Mesendoderm (in vitro differentiated cells): ENCODE measurements at regions not wholly inside any gene's neighbourhood (a gene's known extent, or its start where the extent isn't known, plus 50 kb on each side); places are given as distances from the start of the nearest gene placed in this dataset.

Source experiments
- DNase-seq: peaks from one replicate; pipeline ENCODE4 v3.0.0; 2013
- H2AK5ac ChIP-seq: 2 replicates; pipeline ENCODE4 v1.6.1; 2013; ENCODE audit warnings: low read length, inconsistent platforms
- H2BK120ac ChIP-seq: 2 replicates; pipeline ENCODE4 v1.6.1; 2013; ENCODE audit warnings: low read depth, mild to moderate bottlenecking, low read length, moderate library complexity, mixed read lengths
- H2BK15ac ChIP-seq: replicated peaks from 2 replicates; pipeline ENCODE4 v1.6.1; 2013; ENCODE audit warnings: low read depth, mild to moderate bottlenecking, moderate library complexity
- H2BK5ac ChIP-seq: 2 replicates; pipeline ENCODE4 v1.6.1; 2013; ENCODE audit warnings: low read length, inconsistent platforms
- H3K18ac ChIP-seq: 2 replicates; pipeline ENCODE4 v1.6.1; 2013; ENCODE audit warnings: mild to moderate bottlenecking, low read length, mixed read lengths
- H3K23ac ChIP-seq: one replicate; pipeline ENCODE4 v1.6.1; 2013; ENCODE audit warnings: low read length
- H3K27ac ChIP-seq: 2 replicates; pipeline ENCODE4 v1.5.1; 2013; ENCODE audit warnings: low read depth, mild to moderate bottlenecking, inconsistent platforms, low read length, moderate library complexity
- H3K27me3 ChIP-seq: 2 replicates; pipeline ENCODE4 v1.6.1; 2013; ENCODE audit warnings: low read length, control low read depth, mild to moderate bottlenecking, inconsistent platforms; ENCODE audit not compliant: insufficient read depth, poor library complexity
- H3K36me3 ChIP-seq: 2 replicates; pipeline ENCODE4 v1.6.1; 2013; ENCODE audit warnings: low read length, inconsistent platforms; ENCODE audit not compliant: control insufficient read depth, insufficient read depth
- H3K4ac ChIP-seq: one replicate; pipeline ENCODE4 v1.6.1; 2013; ENCODE audit warnings: low read depth, mild to moderate bottlenecking, low read length, moderate library complexity
- H3K4me1 ChIP-seq: 2 replicates; pipeline ENCODE4 v1.6.1; 2013; ENCODE audit warnings: low read depth, low read length, inconsistent platforms; ENCODE audit not compliant: control insufficient read depth
- H3K4me2 ChIP-seq: 2 replicates; pipeline ENCODE4 v1.6.1; 2013; ENCODE audit warnings: low read length
- H3K4me3 ChIP-seq: 2 replicates; pipeline ENCODE4 v1.5.1; 2013; ENCODE audit warnings: mild to moderate bottlenecking, low read length
- H3K56ac ChIP-seq: one replicate; pipeline ENCODE4 v1.6.1; 2013; ENCODE audit warnings: low read length
- H3K79me1 ChIP-seq: 2 replicates; pipeline ENCODE4 v1.6.1; 2013; ENCODE audit warnings: low read length, inconsistent platforms
- H3K79me2 ChIP-seq: 2 replicates; pipeline ENCODE4 v1.6.1; 2013; ENCODE audit warnings: mild to moderate bottlenecking, low read length; ENCODE audit not compliant: control insufficient read depth, insufficient read depth
- H3K9ac ChIP-seq: 2 replicates; pipeline ENCODE4 v1.6.1; 2013; ENCODE audit warnings: low read length, inconsistent platforms
- H4K5ac ChIP-seq: one replicate; pipeline ENCODE4 v1.6.1; 2013; ENCODE audit warnings: low read length
- H4K8ac ChIP-seq: one replicate; pipeline ENCODE4 v1.6.1; 2013; ENCODE audit warnings: low read depth, mild to moderate bottlenecking, control low read depth, low read length, moderate library complexity
- WGBS: extraction: QIAGEN DNeasy Blood & Tissue Kit; methylation state at CpG from one replicate; pipeline ENCODE4 v1.1.7; 2013; ENCODE audit warnings: low lambda C conversion rate, missing lambda C conversion rate; ENCODE audit not compliant: insufficient coverage; ENCODE audit errors: extremely low coverage; 5-methylcytosine and 5-hydroxymethylcytosine counted together

GRCh38 chr14:25551674-25552073 is 501.7 kb upstream of the STXBP6 start:
- no peak overlapping the region for H3K23ac ChIP-seq
- no peak overlapping the region for H3K4ac ChIP-seq
- no peak overlapping the region for H3K4me2 ChIP-seq
- DNase-seq: no peak
- no peak overlapping the region for H4K8ac ChIP-seq
- no peak overlapping the region for H2BK120ac ChIP-seq
- H3K4me3 ChIP-seq: no peak overlapping the region
- no peak overlapping the region for H3K56ac ChIP-seq
- no peak overlapping the region for H2AK5ac ChIP-seq
- no peak overlapping the region for H3K9ac ChIP-seq
- no peak overlapping the region for H2BK15ac ChIP-seq
- H2BK5ac ChIP-seq: no peak overlapping the region
- H3K18ac ChIP-seq: no peak overlapping the region
- H3K27me3 ChIP-seq: no peaks in the 10 kb centered on the region
- no peaks in the 10 kb centered on the region for H3K79me2 ChIP-seq
- H4K5ac ChIP-seq: no peak overlapping the region
- no peaks in the 10 kb centered on the region for H3K4me1 ChIP-seq
- no CpG with 5 or more reads among the region's 3 CpGs for WGBS
- H3K36me3 ChIP-seq: no peaks in the 10 kb centered on the region
- H3K79me1 ChIP-seq: no peaks in the 10 kb centered on the region
- H3K27ac ChIP-seq: no peak overlapping the region

GRCh38 chr14:25546826-25547225 is 496.9 kb upstream of the STXBP6 start:
- Histone ChIP-seq H3K4me1 (no peaks in the 10 kb centered on the region), H3K4ac (no peak overlapping the region), H2BK120ac (no peak overlapping the region), H3K4me3 (no peak overlapping the region), H3K9ac (no peak overlapping the region), H3K27me3 (no peaks in the 10 kb centered on the region), H3K18ac (no peak overlapping the region), H3K27ac (no peak overlapping the region), H3K23ac (no peak overlapping the region), H4K5ac (no peak overlapping the region), H3K36me3 (no peaks in the 10 kb centered on the region), H3K4me2 (no peak overlapping the region), H3K79me2 (no peaks in the 10 kb centered on the region), H2AK5ac (no peak overlapping the region), H3K56ac (no peak overlapping the region), H4K8ac (no peak overlapping the region), H2BK15ac (no peak overlapping the region), H2BK5ac (no peak overlapping the region), H3K79me1 (no peaks in the 10 kb centered on the region)
- WGBS: no CpG with 5 or more reads among the region's 2 CpGs
- DNase-seq: no peak

- no peak overlapping the region for H3K23ac ChIP-seq
- DNase-seq: peak; percentile 83
- no peak overlapping the region for H3K4me2 ChIP-seq
- H3K36me3 ChIP-seq: no peaks in the 10 kb centered on the region
- no peak overlapping the region for H3K27ac ChIP-seq
- no peak overlapping the region for H3K4me3 ChIP-seq
- no peaks in the 10 kb centered on the region for H3K79me2 ChIP-seq
- H3K56ac ChIP-seq: no peak overlapping the region
- no peaks in the 10 kb centered on the region for H3K79me1 ChIP-seq
- no peak overlapping the region for H3K9ac ChIP-seq
- no peak overlapping the region for H3K4ac ChIP-seq
- no CpG with 5 or more reads among the region's 2 CpGs for WGBS
- no peak overlapping the region for H2BK15ac ChIP-seq
- H2BK5ac ChIP-seq: no peak overlapping the region
- H2AK5ac ChIP-seq: no peak overlapping the region
- H2BK120ac ChIP-seq: no peak overlapping the region
- H3K18ac ChIP-seq: no peak overlapping the region
- H3K4me1 ChIP-seq: no peaks in the 10 kb centered on the region
- H4K5ac ChIP-seq: no peak overlapping the region
- no peak overlapping the region for H4K8ac ChIP-seq
- H3K27me3 ChIP-seq: no peaks in the 10 kb centered on the region
Observed at GRCh38 chr14:25537846-25538455, 488.0 kb upstream of the STXBP6 start.

GRCh38 chr14:25526290-25526689 is 476.3 kb upstream of the STXBP6 start:
- Histone ChIP-seq H3K4me1 (no peaks in the 10 kb centered on the region), H3K4me2 (no peak overlapping the region), H3K36me3 (no peaks in the 10 kb centered on the region), H2BK15ac (no peak overlapping the region), H3K79me1 (no peaks in the 10 kb centered on the region), H3K27me3 (no peaks in the 10 kb centered on the region), H3K4ac (no peak overlapping the region), H4K8ac (no peak overlapping the region), H2BK120ac (no peak overlapping the region), H3K56ac (no peak overlapping the region), H3K27ac (no peak overlapping the region), H3K18ac (no peak overlapping the region), H2AK5ac (no peak overlapping the region), H3K79me2 (no peaks in the 10 kb centered on the region), H3K9ac (no peak overlapping the region), H2BK5ac (no peak overlapping the region), H3K23ac (no peak overlapping the region), H3K4me3 (no peak overlapping the region), H4K5ac (no peak overlapping the region)
- WGBS: no CpG with 5 or more reads among the region's 2 CpGs
- no peak for DNase-seq

GRCh38 chr14:25522926-25523325 is 473.0 kb upstream of the STXBP6 start:
- no peak overlapping the region for H3K56ac ChIP-seq
- H3K36me3 ChIP-seq: no peaks in the 10 kb centered on the region
- no peak overlapping the region for H2AK5ac ChIP-seq
- no peaks in the 10 kb centered on the region for H3K4me1 ChIP-seq
- H3K9ac ChIP-seq: no peak overlapping the region
- H2BK5ac ChIP-seq: no peak overlapping the region
- no peak overlapping the region for H3K4me2 ChIP-seq
- no peaks in the 10 kb centered on the region for H3K79me2 ChIP-seq
- DNase-seq: no peak
- no peak overlapping the region for H2BK120ac ChIP-seq
- no peak overlapping the region for H3K4me3 ChIP-seq
- no peak overlapping the region for H2BK15ac ChIP-seq
- no peaks in the 10 kb centered on the region for H3K79me1 ChIP-seq
- H3K27me3 ChIP-seq: no peaks in the 10 kb centered on the region
- H3K18ac ChIP-seq: no peak overlapping the region
- no peak overlapping the region for H4K5ac ChIP-seq
- WGBS: no CpG with 5 or more reads among the region's 2 CpGs
- H3K23ac ChIP-seq: no peak overlapping the region
- H3K4ac ChIP-seq: no peak overlapping the region
- no peak overlapping the region for H3K27ac ChIP-seq
- H4K8ac ChIP-seq: no peak overlapping the region

- H3K23ac ChIP-seq: no peak overlapping the region
- H3K4me3 ChIP-seq: no peak overlapping the region
- no peak overlapping the region for H3K27ac ChIP-seq
- H3K18ac ChIP-seq: no peak overlapping the region
- no peak overlapping the region for H2BK120ac ChIP-seq
- no peaks in the 10 kb centered on the region for H3K36me3 ChIP-seq
- no peaks in the 10 kb centered on the region for H3K79me2 ChIP-seq
- H2BK5ac ChIP-seq: no peak overlapping the region
- H3K4me1 ChIP-seq: no peaks in the 10 kb centered on the region
- H3K56ac ChIP-seq: no peak overlapping the region
- H3K4ac ChIP-seq: no peak overlapping the region
- no peak overlapping the region for H2AK5ac ChIP-seq
- no peak for DNase-seq
- H3K27me3 ChIP-seq: no peaks in the 10 kb centered on the region
- WGBS: no CpG with 5 or more reads among the region's 6 CpGs
- no peak overlapping the region for H4K8ac ChIP-seq
- H4K5ac ChIP-seq: no peak overlapping the region
- no peak overlapping the region for H2BK15ac ChIP-seq
- no peak overlapping the region for H3K9ac ChIP-seq
- no peak overlapping the region for H3K4me2 ChIP-seq
- no peaks in the 10 kb centered on the region for H3K79me1 ChIP-seq
Observed at GRCh38 chr14:25522116-25522515, 472.2 kb upstream of the STXBP6 start.
